ENCODE measurements at regions not wholly inside any gene's neighbourhood (a gene's known extent, or its start where the extent isn't known, plus 50 kb on each side); places are given as distances from the start of the nearest gene placed in this dataset.

DNA sequence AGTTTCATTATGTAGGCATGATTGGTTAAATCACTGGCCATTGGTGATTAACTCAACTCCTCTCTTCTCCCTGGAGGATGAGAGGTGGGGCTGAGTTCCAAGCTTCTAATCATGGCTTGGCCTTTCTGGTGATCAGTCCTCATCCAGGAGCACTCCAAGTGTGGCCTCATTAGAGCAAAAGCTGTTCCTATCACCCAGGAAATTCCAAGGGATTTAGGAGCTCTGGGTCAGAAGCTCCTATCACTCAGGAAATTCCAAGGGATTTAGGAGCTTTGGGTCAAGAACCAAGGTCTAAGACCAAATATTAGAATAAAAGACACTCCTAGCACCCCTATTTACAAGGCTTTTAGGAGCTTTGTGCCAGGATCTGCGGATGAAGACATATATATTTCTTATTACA lies 168.0 kb upstream of the BDNF start:
- no peak for TF ChIP-seq EZH2 (IDR thresholded peaks at IDR 0.05; ENCODE audit: low read length, missing control alignments)
- TF ChIP-seq, protein P1, sequence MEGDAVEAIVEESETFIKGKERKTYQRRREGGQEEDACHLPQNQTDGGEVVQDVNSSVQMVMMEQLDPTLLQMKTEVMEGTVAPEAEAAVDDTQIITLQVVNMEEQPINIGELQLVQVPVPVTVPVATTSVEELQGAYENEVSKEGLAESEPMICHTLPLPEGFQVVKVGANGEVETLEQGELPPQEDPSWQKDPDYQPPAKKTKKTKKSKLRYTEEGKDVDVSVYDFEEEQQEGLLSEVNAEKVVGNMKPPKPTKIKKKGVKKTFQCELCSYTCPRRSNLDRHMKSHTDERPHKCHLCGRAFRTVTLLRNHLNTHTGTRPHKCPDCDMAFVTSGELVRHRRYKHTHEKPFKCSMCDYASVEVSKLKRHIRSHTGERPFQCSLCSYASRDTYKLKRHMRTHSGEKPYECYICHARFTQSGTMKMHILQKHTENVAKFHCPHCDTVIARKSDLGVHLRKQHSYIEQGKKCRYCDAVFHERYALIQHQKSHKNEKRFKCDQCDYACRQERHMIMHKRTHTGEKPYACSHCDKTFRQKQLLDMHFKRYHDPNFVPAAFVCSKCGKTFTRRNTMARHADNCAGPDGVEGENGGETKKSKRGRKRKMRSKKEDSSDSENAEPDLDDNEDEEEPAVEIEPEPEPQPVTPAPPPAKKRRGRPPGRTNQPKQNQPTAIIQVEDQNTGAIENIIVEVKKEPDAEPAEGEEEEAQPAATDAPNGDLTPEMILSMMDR (conservative IDR thresholded peaks at IDR 0.05 in 1 of 2, IDR thresholded peaks at IDR 0.05 in 1 of 2; ENCODE audit: low read depth in 1 of 2, low read length in 2 of 2): no peak
- no peaks in the 10 kb centered on the region for H4K20me1 ChIP-seq (ENCODE audit: control insufficient read depth, extremely low read depth, insufficient read depth, low read length)

DNA sequence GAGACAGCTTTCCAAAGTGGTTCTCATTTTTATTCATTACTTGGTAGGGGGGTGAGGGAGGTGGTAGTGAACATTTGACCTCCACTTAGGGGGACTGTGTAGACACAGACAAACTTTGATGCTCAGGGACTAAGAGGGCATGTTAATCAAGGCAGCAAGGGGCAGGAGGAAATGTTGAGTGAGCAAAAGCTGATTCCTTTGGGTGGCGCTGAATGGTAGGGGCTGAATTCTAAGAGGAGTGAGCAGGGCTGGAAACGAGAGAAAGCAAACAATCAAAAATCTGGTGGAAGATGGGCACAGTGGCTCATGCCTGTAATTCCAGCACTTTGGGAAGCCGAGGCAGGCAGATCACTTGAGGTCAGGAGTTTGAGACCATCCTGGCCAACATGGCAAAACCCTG lies 164.8 kb upstream of the BDNF start:
- H3K79me2 ChIP-seq (ENCODE audit: control insufficient read depth, insufficient read depth, low read length): no peaks in the 10 kb centered on the region
- no peak for DNase-seq (ENCODE audit: low read depth in 2 of 2)
- H3K4me1 ChIP-seq (ENCODE audit: control insufficient read depth, extremely low read depth, insufficient read depth, low read length): peaks cover 2% of the 10 kb centered on the region
- no peak overlapping the region for H3K9ac ChIP-seq (ENCODE audit: insufficient read depth, low read length)
- H3K4me2 ChIP-seq (ENCODE audit: extremely low read depth, insufficient read depth, low read length): no peak overlapping the region
- H3K9me3 ChIP-seq (ENCODE audit: control insufficient read depth, insufficient read depth, low read depth, low read length): no peaks in the 10 kb centered on the region
- no peaks in the 10 kb centered on the region for H3K36me3 ChIP-seq (ENCODE audit: control insufficient read depth, insufficient read depth, low read length)
- H3K4me3 ChIP-seq (replicated peaks in 1 of 4; ENCODE audit: control extremely low read depth in 1 of 4, insufficient read depth in 1 of 4, low read depth in 3 of 4, low read length in 4 of 4): no peak overlapping the region
- H3K27me3 ChIP-seq (ENCODE audit: control insufficient read depth, insufficient read depth, low read length): peaks cover 2% of the 10 kb centered on the region
- TF ChIP-seq EZH2 (IDR thresholded peaks at IDR 0.05; ENCODE audit: low read length, missing control alignments): no peak
- TF ChIP-seq, protein P1 (conservative IDR thresholded peaks at IDR 0.05 in 1 of 2, IDR thresholded peaks at IDR 0.05 in 1 of 2; ENCODE audit: low read depth in 1 of 2, low read length in 2 of 2): no peak
- no peak overlapping the region for H3K27ac ChIP-seq (ENCODE audit: insufficient read depth, low read length)
- no peak overlapping the region for H2AFZ ChIP-seq (ENCODE audit: low read length)
- no peaks in the 10 kb centered on the region for H4K20me1 ChIP-seq (ENCODE audit: control insufficient read depth, extremely low read depth, insufficient read depth, low read length)

More for the DNA sequence above, 168.0 kb upstream of the BDNF start:
- H3K27ac ChIP-seq (ENCODE audit: insufficient read depth, low read length): no peak overlapping the region
- H3K36me3 ChIP-seq (ENCODE audit: control insufficient read depth, insufficient read depth, low read length): no peaks in the 10 kb centered on the region
- no peaks in the 10 kb centered on the region for H3K79me2 ChIP-seq (ENCODE audit: control insufficient read depth, insufficient read depth, low read length)
- H3K4me1 ChIP-seq (ENCODE audit: control insufficient read depth, extremely low read depth, insufficient read depth, low read length): no peaks in the 10 kb centered on the region
- H3K9me3 ChIP-seq (ENCODE audit: control insufficient read depth, insufficient read depth, low read depth, low read length): no peaks in the 10 kb centered on the region
- H3K9ac ChIP-seq (ENCODE audit: insufficient read depth, low read length): no peak overlapping the region
- no peak overlapping the region for H3K4me3 ChIP-seq (replicated peaks in 1 of 4; ENCODE audit: control extremely low read depth in 1 of 4, insufficient read depth in 1 of 4, low read depth in 3 of 4, low read length in 4 of 4)
- H3K4me2 ChIP-seq (ENCODE audit: extremely low read depth, insufficient read depth, low read length): no peak overlapping the region
- H2AFZ ChIP-seq (ENCODE audit: low read length): no peak overlapping the region
- H3K27me3 ChIP-seq (ENCODE audit: control insufficient read depth, insufficient read depth, low read length): peaks cover 2% of the 10 kb centered on the region
- no peak for DNase-seq (ENCODE audit: low read depth in 2 of 2)

GRCh38 chr11:27864611-27865010 lies 164.4 kb upstream of the BDNF start:
- Histone ChIP-seq H3K36me3 (ENCODE audit: control insufficient read depth, insufficient read depth, low read length) (no peaks in the 10 kb centered on the region), H2AFZ (ENCODE audit: low read length) (no peak overlapping the region), H3K9me3 (ENCODE audit: control insufficient read depth, insufficient read depth, low read depth, low read length) (no peaks in the 10 kb centered on the region), H3K27me3 (ENCODE audit: control insufficient read depth, insufficient read depth, low read length) (peaks cover 2% of the 10 kb centered on the region), H3K9ac (ENCODE audit: insufficient read depth, low read length) (no peak overlapping the region), H3K4me3 (replicated peaks in 1 of 4; ENCODE audit: control extremely low read depth in 1 of 4, insufficient read depth in 1 of 4, low read depth in 3 of 4, low read length in 4 of 4) (no peak overlapping the region), H3K27ac (ENCODE audit: insufficient read depth, low read length) (no peak overlapping the region), H4K20me1 (ENCODE audit: control insufficient read depth, extremely low read depth, insufficient read depth, low read length) (no peaks in the 10 kb centered on the region), H3K4me2 (ENCODE audit: extremely low read depth, insufficient read depth, low read length) (no peak overlapping the region), H3K79me2 (ENCODE audit: control insufficient read depth, insufficient read depth, low read length) (no peaks in the 10 kb centered on the region), H3K4me1 (ENCODE audit: control insufficient read depth, extremely low read depth, insufficient read depth, low read length) (peaks cover 2% of the 10 kb centered on the region)
- TF ChIP-seq, protein P1 (conservative IDR thresholded peaks at IDR 0.05 in 1 of 2, IDR thresholded peaks at IDR 0.05 in 1 of 2; ENCODE audit: low read depth in 1 of 2, low read length in 2 of 2): no peak
- no peak for TF ChIP-seq EZH2 (IDR thresholded peaks at IDR 0.05; ENCODE audit: low read length, missing control alignments)
- peak in 1 of 2 donors; percentile 19 for DNase-seq (ENCODE audit: low read depth in 2 of 2)

Data from fibroblast of lung (primary cell).